ENCODE measurements at regions not wholly inside any gene's neighbourhood (a gene's known extent, or its start where the extent isn't known, plus 50 kb on each side); places are given as distances from the start of the nearest gene placed in this dataset.

GRCh38 chr20:41861772-41862422, 243.7 kb upstream of the CHD6 start:
- H3K4me1 ChIP-seq, result no peaks in the 10 kb centered on the region
- no peaks in the 10 kb centered on the region for H3K27me3 ChIP-seq
- no peaks in the 10 kb centered on the region for H3K36me3 ChIP-seq
- intact Hi-C loops (cut with DNase I; ENCODE audit: low total_unique reads), result no loop called here
- H3K27ac ChIP-seq, result no peak overlapping the region
- no peaks in the 10 kb centered on the region for H3K9me3 ChIP-seq
- no peak for DNase-seq
- no peak for TF ChIP-seq CTCF (IDR thresholded peaks at IDR 0.05)
- H3K4me3 ChIP-seq, result no peak overlapping the region

DNA sequence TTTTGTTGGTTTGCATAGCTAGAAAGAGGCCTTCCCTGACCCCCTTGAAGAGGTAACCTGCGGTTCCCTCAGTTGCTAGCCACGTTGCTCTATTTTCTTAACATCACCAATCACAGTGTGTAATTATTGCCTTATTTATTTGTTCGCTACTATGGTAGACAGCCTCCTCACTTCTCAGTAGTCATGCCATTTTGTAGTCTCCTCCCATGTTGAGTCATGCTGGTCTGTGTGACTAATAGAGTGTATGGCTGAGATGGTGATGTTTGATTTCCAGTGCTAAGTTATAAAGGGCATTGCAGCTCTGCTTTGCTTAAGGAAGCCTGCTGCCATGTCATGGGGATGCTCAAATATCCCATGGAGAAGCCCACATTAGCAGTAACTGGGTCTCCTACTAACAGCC, 236.6 kb upstream of the CHD6 start:
- peaks cover 0 to 3% of the 10 kb centered on the region in 2 donors for H3K27me3 ChIP-seq
- no peaks in the 10 kb centered on the region for H3K4me1 ChIP-seq
- H3K27ac ChIP-seq, result no peak overlapping the region
- DNase-seq, result no peak
- intact Hi-C loops (cut with DNase I; ENCODE audit: low total_unique reads), result no loop called here
- no peaks in the 10 kb centered on the region for H3K9me3 ChIP-seq
- no peak overlapping the region for H3K4me3 ChIP-seq
- TF ChIP-seq CTCF (IDR thresholded peaks at IDR 0.05), result no peak
- no peaks in the 10 kb centered on the region for H3K36me3 ChIP-seq

GRCh38 chr20:41853806-41854205, 235.6 kb upstream of the CHD6 start:
- Histone ChIP-seq H3K4me1 (no peaks in the 10 kb centered on the region), H3K9me3 (no peaks in the 10 kb centered on the region), H3K27me3 (peaks cover 0 to 3% of the 10 kb centered on the region in 2 donors), H3K27ac (no peak overlapping the region), H3K4me3 (no peak overlapping the region), H3K36me3 (no peaks in the 10 kb centered on the region)
- intact Hi-C loops (cut with DNase I; ENCODE audit: low total_unique reads), result no loop called here
- DNase-seq, result no peak
- no peak for TF ChIP-seq CTCF (IDR thresholded peaks at IDR 0.05)

- TF ChIP-seq CTCF (IDR thresholded peaks at IDR 0.05), result no peak
- Histone ChIP-seq H3K9me3 (no peaks in the 10 kb centered on the region), H3K36me3 (no peaks in the 10 kb centered on the region), H3K27ac (no peak overlapping the region), H3K4me1 (no peaks in the 10 kb centered on the region), H3K27me3 (peaks cover 0 to 3% of the 10 kb centered on the region in 2 donors), H3K4me3 (no peak overlapping the region)
- intact Hi-C loops (cut with DNase I; ENCODE audit: low total_unique reads), result no loop called here
- DNase-seq, result no peak
These were observed 230.0 kb upstream of the CHD6 start for GRCh38 chr20:41848180-41848579.

DNA sequence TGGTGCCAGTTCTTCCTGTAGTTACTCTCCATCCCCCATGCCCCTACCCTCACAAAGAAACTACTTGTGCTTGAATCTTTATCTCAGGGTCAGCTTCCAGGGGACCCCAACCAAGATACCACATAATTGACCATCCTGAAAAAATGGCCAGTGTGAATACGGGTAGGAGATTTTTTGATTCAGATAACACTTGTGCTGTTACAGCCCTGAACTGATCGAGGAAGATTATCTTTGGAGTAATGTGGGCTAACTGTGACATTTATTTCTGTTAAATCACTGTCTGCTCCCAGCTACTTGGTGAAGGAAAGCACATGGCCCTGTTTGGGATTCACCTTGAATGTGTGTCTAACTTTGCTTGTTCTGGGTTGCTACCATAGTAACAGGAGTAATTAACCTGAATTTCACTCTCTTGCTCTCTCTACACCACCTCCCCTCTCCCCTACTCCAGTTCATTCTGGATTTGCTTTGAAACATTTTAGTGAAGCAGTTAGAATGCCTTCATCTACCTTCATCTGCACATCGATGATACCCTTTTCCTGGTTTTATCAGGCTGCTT, 219.6 kb upstream of the CHD6 start:
- no peak for TF ChIP-seq CTCF (IDR thresholded peaks at IDR 0.05)
- Histone ChIP-seq H3K36me3 (no peaks in the 10 kb centered on the region), H3K4me1 (no peaks in the 10 kb centered on the region), H3K4me3 (no peak overlapping the region), H3K27me3 (no peaks in the 10 kb centered on the region), H3K27ac (no peak overlapping the region), H3K9me3 (no peaks in the 10 kb centered on the region)
- DNase-seq, result no peak
- intact Hi-C loops (cut with DNase I; ENCODE audit: low total_unique reads), result no loop called here

Data from tibial artery (tissue), 4 donors.